ENCODE measurements at regions not wholly inside any gene's neighbourhood (a gene's known extent, or its start where the extent isn't known, plus 50 kb on each side); places are given as distances from the start of the nearest gene placed in this dataset.
A peak's percentile ranks its signal among the peaks of the same experiment; 100 is the strongest.

GRCh38 chr15:38893925-38894242, 329.3 kb upstream of the RASGRP1 start:
- peaks cover 2% of the 10 kb centered on the region for H3K36me3 Mint-ChIP-seq (ENCODE audit: insufficient read depth)
- H3K9me3 Mint-ChIP-seq (ENCODE audit: low read depth): peaks cover 7% of the 10 kb centered on the region
- no peak for TF ChIP-seq CTCF (IDR thresholded peaks at IDR 0.05; ENCODE audit: unreplicated experiment)
- no peak overlapping the region for H3K27ac Mint-ChIP-seq
- H3K4me3 Mint-ChIP-seq (ENCODE audit: low read depth): no peak overlapping the region
- H3K4me1 Mint-ChIP-seq (ENCODE audit: low read depth): peaks cover 19% of the 10 kb centered on the region
- DNase-seq (ENCODE audit: low spot score, unreplicated experiment): no peak
- no peaks in the 10 kb centered on the region for H3K27me3 Mint-ChIP-seq

- Mint-ChIP-seq H3K27me3 (no peaks in the 10 kb centered on the region), H3K27ac (peak overlapping the region; percentile 0), H3K9me3 (ENCODE audit: low read depth) (peaks cover 7% of the 10 kb centered on the region), H3K4me3 (ENCODE audit: low read depth) (no peak overlapping the region), H3K36me3 (ENCODE audit: insufficient read depth) (peaks cover 2% of the 10 kb centered on the region), H3K4me1 (ENCODE audit: low read depth) (peaks cover 16% of the 10 kb centered on the region)
- no peak for DNase-seq (ENCODE audit: low spot score, unreplicated experiment)
- no peak for TF ChIP-seq CTCF (IDR thresholded peaks at IDR 0.05; ENCODE audit: unreplicated experiment)
These were observed 329.8 kb upstream of the RASGRP1 start for GRCh38 chr15:38894243-38894948.

GRCh38 chr15:38895326-38896255, 331.0 kb upstream of the RASGRP1 start:
- H3K4me3 Mint-ChIP-seq (ENCODE audit: low read depth): no peak overlapping the region
- DNase-seq (ENCODE audit: low spot score, unreplicated experiment): no peak
- no peaks in the 10 kb centered on the region for H3K27me3 Mint-ChIP-seq
- peaks cover 7% of the 10 kb centered on the region for H3K9me3 Mint-ChIP-seq (ENCODE audit: low read depth)
- no peak for TF ChIP-seq CTCF (IDR thresholded peaks at IDR 0.05; ENCODE audit: unreplicated experiment)
- peaks cover 11% of the 10 kb centered on the region for H3K4me1 Mint-ChIP-seq (ENCODE audit: low read depth)
- H3K27ac Mint-ChIP-seq: no peak overlapping the region
- peaks cover 2% of the 10 kb centered on the region for H3K36me3 Mint-ChIP-seq (ENCODE audit: insufficient read depth)

GRCh38 chr15:38896647-38897046, 332.0 kb upstream of the RASGRP1 start:
- H3K27me3 Mint-ChIP-seq: no peaks in the 10 kb centered on the region
- peaks cover 7% of the 10 kb centered on the region for H3K9me3 Mint-ChIP-seq (ENCODE audit: low read depth)
- no peak for TF ChIP-seq CTCF (IDR thresholded peaks at IDR 0.05; ENCODE audit: unreplicated experiment)
- no peak for DNase-seq (ENCODE audit: low spot score, unreplicated experiment)
- no peak overlapping the region for H3K4me3 Mint-ChIP-seq (ENCODE audit: low read depth)
- H3K4me1 Mint-ChIP-seq (ENCODE audit: low read depth): peaks cover 11% of the 10 kb centered on the region
- no peak overlapping the region for H3K27ac Mint-ChIP-seq
- peaks cover 2% of the 10 kb centered on the region for H3K36me3 Mint-ChIP-seq (ENCODE audit: insufficient read depth)

GRCh38 chr15:38897551-38897950, 332.9 kb upstream of the RASGRP1 start:
- no peak for DNase-seq (ENCODE audit: low spot score, unreplicated experiment)
- H3K27me3 Mint-ChIP-seq: no peaks in the 10 kb centered on the region
- H3K27ac Mint-ChIP-seq: no peak overlapping the region
- H3K9me3 Mint-ChIP-seq (ENCODE audit: low read depth): no peaks in the 10 kb centered on the region
- peaks cover 11% of the 10 kb centered on the region for H3K4me1 Mint-ChIP-seq (ENCODE audit: low read depth)
- no peak overlapping the region for H3K4me3 Mint-ChIP-seq (ENCODE audit: low read depth)
- no peaks in the 10 kb centered on the region for H3K36me3 Mint-ChIP-seq (ENCODE audit: insufficient read depth)
- no peak for TF ChIP-seq CTCF (IDR thresholded peaks at IDR 0.05; ENCODE audit: unreplicated experiment)

All from progenitor cell of endocrine pancreas (in vitro differentiated cells).